IMR-90 (cell line): ENCODE measurements at regions not wholly inside any gene's neighbourhood (a gene's known extent, or its start where the extent isn't known, plus 50 kb on each side); places are given as distances from the start of the nearest gene placed in this dataset.

Source experiments
- ATAC-seq: fragments of 200-7000 bp; cut with Tn5 transposase; 2 replicates; pipeline ENCODE4 v1.9.1; 2020; ENCODE audit warnings: low read depth, mild to moderate bottlenecking, moderate library complexity
- BruUV-seq: library from RNA; stranded (reverse); fragments of 400-500 nt; replicated peaks from 2 replicates; lab custom pipeline; 2021; lab: Mats Ljungman, UMichigan
- CTCF ChIA-PET: fragments of 300-600 bp; formaldehyde crosslinking; extraction: SDS; loops from one replicate; lab custom pipeline; 2021; ENCODE audit warnings: antibody characterized with exemption; lab: Yijun Ruan, JAX
- POLR2A ChIA-PET: fragments of 300-600 bp; sonication (Branson Sonifier 250); formaldehyde crosslinking; loops from one replicate; lab custom pipeline; 2022; ENCODE audit warnings: antibody characterized with exemption; ENCODE audit not compliant: unreplicated experiment; lab: Charles Lee
- DNase-seq: peaks from one replicate; pipeline ENCODE4 v3.0.0; 2013
- H2AFZ ChIP-seq: replicated peaks from 2 replicates; pipeline ENCODE3; 2013; ENCODE audit warnings: low read length, mild to moderate bottlenecking; ENCODE audit not compliant: poor library complexity
- H2AK5ac ChIP-seq: 2 replicates; pipeline ENCODE4 v1.6.1; 2013; ENCODE audit warnings: low read depth, low read length, inconsistent platforms
- H2AK9ac ChIP-seq: replicated peaks from 2 replicates; pipeline ENCODE3; 2013; ENCODE audit warnings: mild to moderate bottlenecking, low read depth, low read length, moderate library complexity; ENCODE audit not compliant: poor library complexity
- H2BK120ac ChIP-seq: 2 replicates; pipeline ENCODE4 v1.6.1; 2013; ENCODE audit warnings: low read depth, low read length, inconsistent platforms
- H2BK15ac ChIP-seq: 3 replicates; pipeline ENCODE4 v1.6.1; 2013; ENCODE audit warnings: low read depth, low read length, inconsistent platforms
- H2BK20ac ChIP-seq: 2 replicates; pipeline ENCODE4 v1.6.1; 2013; ENCODE audit warnings: low read depth, mild to moderate bottlenecking, inconsistent platforms, low read length, moderate library complexity
- H2BK5ac ChIP-seq: 2 replicates; pipeline ENCODE4 v1.6.1; 2013; ENCODE audit warnings: mild to moderate bottlenecking, low read depth, low read length, inconsistent platforms; ENCODE audit not compliant: poor library complexity, severe bottlenecking
- H3K14ac ChIP-seq: replicated peaks from 2 replicates; pipeline ENCODE4 v1.6.1; 2013; ENCODE audit warnings: low read depth, low read length, inconsistent platforms
- H3K18ac ChIP-seq: 2 replicates; pipeline ENCODE4 v1.6.1; 2013; ENCODE audit warnings: low read depth, low read length, control low read depth
- H3K23ac ChIP-seq: 2 replicates; pipeline ENCODE4 v1.6.1; 2013; ENCODE audit warnings: low read depth, low read length, inconsistent platforms
- H3K27ac ChIP-seq: 2 replicates; pipeline ENCODE4 v1.5.1; 2013; ENCODE audit warnings: mild to moderate bottlenecking, control low read depth, low read length; ENCODE audit not compliant: insufficient read depth
- H3K27me3 ChIP-seq: 2 replicates; pipeline ENCODE4 v1.6.1; 2013; ENCODE audit warnings: low read length; ENCODE audit not compliant: control insufficient read depth, insufficient read depth
- H3K36me3 ChIP-seq: 2 replicates; pipeline ENCODE4 v1.6.1; 2013; ENCODE audit warnings: low read length, mixed read lengths; ENCODE audit not compliant: control insufficient read depth, insufficient read depth
- H3K4ac ChIP-seq: 2 replicates; pipeline ENCODE4 v1.6.1; 2013; ENCODE audit warnings: low read depth, low read length, inconsistent platforms
- H3K4me1 ChIP-seq: 2 replicates; pipeline ENCODE4 v1.6.1; 2013; ENCODE audit warnings: low read length, mixed read lengths; ENCODE audit not compliant: control insufficient read depth, insufficient read depth
- H3K4me2 ChIP-seq: 2 replicates; pipeline ENCODE4 v1.6.1; 2013; ENCODE audit warnings: low read depth, mild to moderate bottlenecking, control low read depth, low read length, moderate library complexity
- H3K4me3 ChIP-seq: 2 replicates; pipeline ENCODE4 v1.5.1; 2013; ENCODE audit warnings: low read depth, mild to moderate bottlenecking, control low read depth, low read length, moderate library complexity; ENCODE audit not compliant: insufficient read depth
- H3K56ac ChIP-seq: 2 replicates; pipeline ENCODE4 v1.6.1; 2013; ENCODE audit warnings: low read length, inconsistent platforms; ENCODE audit not compliant: insufficient read depth; ENCODE audit errors: extremely low read depth
- H3K79me1 ChIP-seq, 2 experiments: 2 replicates each; pipeline ENCODE4 v1.6.1; 2013; ENCODE audit warnings: low read length in 2 of 2, inconsistent platforms in 1 of 2, low read depth in 1 of 2
- H3K9ac ChIP-seq: 2 replicates; pipeline ENCODE4 v1.6.1; 2013; ENCODE audit warnings: low read depth, low read length, control low read depth
- H3K9me1 ChIP-seq: 2 replicates; pipeline ENCODE4 v1.6.1; 2013; ENCODE audit warnings: low read length, inconsistent platforms; ENCODE audit not compliant: insufficient read depth
- H3K9me3 ChIP-seq: 2 replicates; pipeline ENCODE4 v1.6.1; 2013; ENCODE audit warnings: low read length; ENCODE audit not compliant: control insufficient read depth, insufficient read depth
- H4K20me1 ChIP-seq: 2 replicates; pipeline ENCODE4 v1.6.1; 2013; ENCODE audit warnings: low read length, inconsistent platforms; ENCODE audit not compliant: insufficient read depth
- H4K5ac ChIP-seq: 2 replicates; pipeline ENCODE4 v1.6.1; 2013; ENCODE audit warnings: mild to moderate bottlenecking, low read depth, low read length, control low read depth
- H4K8ac ChIP-seq, 2 experiments: 2 replicates each; pipeline ENCODE4 v1.6.1; 2013; ENCODE audit warnings: low read depth in 2 of 2, low read length in 2 of 2, control low read depth in 1 of 2, inconsistent platforms in 1 of 2
- H4K91ac ChIP-seq: 2 replicates; pipeline ENCODE4 v1.6.1; 2013; ENCODE audit warnings: low read depth, low read length, inconsistent platforms; ENCODE audit not compliant: insufficient read depth
- BHLHE40 ChIP-seq: fragments of 150-350 bp; IDR thresholded peaks from 2 replicates; pipeline ENCODE4 v1.6.1; 2016; ENCODE audit warnings: mild to moderate bottlenecking, low read depth, low read length
- CEBPB ChIP-seq: IDR thresholded peaks from 2 replicates; pipeline ENCODE4 v1.6.1; 2012; ENCODE audit warnings: low read depth, low read length, improper control_type of control experiment
- CHD1 ChIP-seq: IDR thresholded peaks from 2 replicates; pipeline ENCODE4 v1.6.1; 2012; ENCODE audit warnings: low read depth, low read length, improper control_type of control experiment
- FOS ChIP-seq: fragments of 150-350 bp; IDR thresholded peaks from 2 replicates; pipeline ENCODE4 v1.6.1; 2016; ENCODE audit warnings: low read depth, low read length
- MAFK ChIP-seq: IDR thresholded peaks from 2 replicates; pipeline ENCODE4 v1.6.1; 2012; ENCODE audit warnings: low read depth, low read length, improper control_type of control experiment
- MAZ ChIP-seq: IDR thresholded peaks from 2 replicates; pipeline ENCODE4 v1.6.1; 2012; ENCODE audit warnings: low read depth, mild to moderate bottlenecking, low read length, improper control_type of control experiment, moderate library complexity, borderline replicate concordance
- MXI1 ChIP-seq: IDR thresholded peaks from 2 replicates; pipeline ENCODE4 v1.6.1; 2012; ENCODE audit warnings: low read depth, mild to moderate bottlenecking, low read length, moderate library complexity, borderline replicate concordance
- NFE2L2 ChIP-seq: fragments of 150-350 bp; IDR thresholded peaks from 2 replicates; pipeline ENCODE4 v1.6.1; 2016; ENCODE audit warnings: low read depth, mild to moderate bottlenecking, low read length
- POLR2A ChIP-seq: IDR thresholded peaks from 2 replicates; pipeline ENCODE4 v1.6.1; 2012; ENCODE audit warnings: mild to moderate bottlenecking, low read depth, low read length
- RAD21 ChIP-seq: IDR thresholded peaks from 2 replicates; pipeline ENCODE4 v1.6.1; 2012; ENCODE audit warnings: low read length, improper control_type of control experiment
- RCOR1 ChIP-seq: IDR thresholded peaks from 2 replicates; pipeline ENCODE4 v1.6.1; 2012; ENCODE audit warnings: mild to moderate bottlenecking, low read length, improper control_type of control experiment; ENCODE audit not compliant: insufficient replicate concordance
- RFX5 ChIP-seq: IDR thresholded peaks from 2 replicates; pipeline ENCODE4 v1.8.0; 2012; ENCODE audit warnings: low read depth, mild to moderate bottlenecking, low read length, moderate library complexity
- SMC3 ChIP-seq: fragments of 150-350 bp; IDR thresholded peaks from 2 replicates; pipeline ENCODE4 v1.6.1; 2016; ENCODE audit warnings: low read depth, mild to moderate bottlenecking, antibody characterized with exemption, low read length, moderate library complexity
- USF2 ChIP-seq: fragments of 150-350 bp; IDR thresholded peaks from 2 replicates; pipeline ENCODE4 v1.6.1; 2017; ENCODE audit warnings: mild to moderate bottlenecking, antibody characterized with exemption, low read length, low read depth
- WGBS, 2 experiments: methylation state at CpG; one replicate each; pipeline versions ENCODE4 v1.1.5 to v1.1.7; 2013; ENCODE audit warnings: missing lambda C conversion rate in 2 of 2; ENCODE audit not compliant: insufficient read length in 1 of 2; ENCODE audit errors: extremely low coverage in 2 of 2; 5-methylcytosine and 5-hydroxymethylcytosine counted together
- dilution Hi-C: fragments of 300-500 bp; cut with HindIII; formaldehyde crosslinking; loops from one replicate; pipeline ENCODE4 v1.14.3; 2018; ENCODE audit warnings: low sequenced_read_pairs; ENCODE audit not compliant: unreplicated experiment
- in situ Hi-C: fragments of 300-500 bp; cut with MboI; formaldehyde crosslinking; loops from 3 replicates; pipeline ENCODE4 v1.14.3; 2019; ENCODE audit warnings: low sequenced_read_pairs, inconsistent platforms, mixed read lengths
- intact Hi-C: fragments of 100-400 bp; cut with micrococcal nuclease; formaldehyde crosslinking; loops from 2 replicates; pipeline ENCODE4 v1.10.0; 2022
- TF ChIP-seq, protein P1 (sequence below): conservative IDR thresholded peaks from 2 replicates; pipeline ENCODE4 v1.5.1; 2012; ENCODE audit warnings: mild to moderate bottlenecking, low read depth, low read length, improper control_type of control experiment
- TF ChIP-seq, protein P2 (sequence below): fragments of 150-350 bp; IDR thresholded peaks from 2 replicates; pipeline ENCODE4 v1.6.1; 2016; ENCODE audit warnings: low read depth, mild to moderate bottlenecking, low read length, moderate library complexity, borderline replicate concordance

DNA sequence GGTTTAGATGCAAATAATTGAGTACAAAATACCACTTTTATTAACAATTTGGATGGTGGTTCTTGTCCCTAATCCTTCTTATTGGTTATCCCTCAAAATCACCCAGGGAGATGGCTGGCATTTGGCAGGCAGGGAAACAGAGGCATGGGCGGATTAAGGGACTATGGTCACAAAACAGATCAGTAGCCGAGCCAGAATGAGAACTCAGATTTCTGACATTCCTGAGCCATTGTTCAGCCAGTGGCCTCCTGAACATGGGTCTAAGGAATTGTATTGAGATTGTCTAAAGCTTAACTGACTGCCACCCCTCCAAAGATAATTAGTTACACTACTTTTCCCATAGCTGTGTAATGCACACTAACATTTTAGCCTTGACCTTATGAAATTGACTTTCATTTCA lies 88.4 kb downstream of the CHD9NB start:
- Histone ChIP-seq H3K56ac (no peak overlapping the region), H3K14ac (no peak overlapping the region), H3K4me2 (no peak overlapping the region), H2AK9ac (no peak overlapping the region), H2BK5ac (no peak overlapping the region), H2BK15ac (no peak overlapping the region), H2AFZ (no peak overlapping the region), H3K9me3 (no peaks in the 10 kb centered on the region), H3K27me3 (no peaks in the 10 kb centered on the region), H3K27ac (no peak overlapping the region), H3K9me1 (no peaks in the 10 kb centered on the region), H3K23ac (no peak overlapping the region), H3K4me3 (no peak overlapping the region), H3K36me3 (no peaks in the 10 kb centered on the region), H4K20me1 (no peaks in the 10 kb centered on the region), H3K18ac (no peak overlapping the region), H2AK5ac (no peak overlapping the region), H3K4ac (no peak overlapping the region), H4K91ac (no peak overlapping the region), H3K79me1 (no peaks in the 10 kb centered on the region), H4K5ac (no peak overlapping the region), H4K8ac (no peak overlapping the region), H2BK120ac (no peak overlapping the region), H3K9ac (no peak overlapping the region), H2BK20ac (no peak overlapping the region), H3K4me1 (no peaks in the 10 kb centered on the region)
- TF ChIP-seq FOS, result no peak
- TF ChIP-seq USF2, result no peak
- no peak for TF ChIP-seq BHLHE40
- TF ChIP-seq POLR2A, result no peak
- no peak for TF ChIP-seq NFE2L2
- no peak for TF ChIP-seq RCOR1
- TF ChIP-seq, protein P1, sequence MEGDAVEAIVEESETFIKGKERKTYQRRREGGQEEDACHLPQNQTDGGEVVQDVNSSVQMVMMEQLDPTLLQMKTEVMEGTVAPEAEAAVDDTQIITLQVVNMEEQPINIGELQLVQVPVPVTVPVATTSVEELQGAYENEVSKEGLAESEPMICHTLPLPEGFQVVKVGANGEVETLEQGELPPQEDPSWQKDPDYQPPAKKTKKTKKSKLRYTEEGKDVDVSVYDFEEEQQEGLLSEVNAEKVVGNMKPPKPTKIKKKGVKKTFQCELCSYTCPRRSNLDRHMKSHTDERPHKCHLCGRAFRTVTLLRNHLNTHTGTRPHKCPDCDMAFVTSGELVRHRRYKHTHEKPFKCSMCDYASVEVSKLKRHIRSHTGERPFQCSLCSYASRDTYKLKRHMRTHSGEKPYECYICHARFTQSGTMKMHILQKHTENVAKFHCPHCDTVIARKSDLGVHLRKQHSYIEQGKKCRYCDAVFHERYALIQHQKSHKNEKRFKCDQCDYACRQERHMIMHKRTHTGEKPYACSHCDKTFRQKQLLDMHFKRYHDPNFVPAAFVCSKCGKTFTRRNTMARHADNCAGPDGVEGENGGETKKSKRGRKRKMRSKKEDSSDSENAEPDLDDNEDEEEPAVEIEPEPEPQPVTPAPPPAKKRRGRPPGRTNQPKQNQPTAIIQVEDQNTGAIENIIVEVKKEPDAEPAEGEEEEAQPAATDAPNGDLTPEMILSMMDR, result no peak
- TF ChIP-seq MAZ, result no peak
- no peak for TF ChIP-seq SMC3
- TF ChIP-seq CEBPB, result no peak
- TF ChIP-seq, protein P2, sequence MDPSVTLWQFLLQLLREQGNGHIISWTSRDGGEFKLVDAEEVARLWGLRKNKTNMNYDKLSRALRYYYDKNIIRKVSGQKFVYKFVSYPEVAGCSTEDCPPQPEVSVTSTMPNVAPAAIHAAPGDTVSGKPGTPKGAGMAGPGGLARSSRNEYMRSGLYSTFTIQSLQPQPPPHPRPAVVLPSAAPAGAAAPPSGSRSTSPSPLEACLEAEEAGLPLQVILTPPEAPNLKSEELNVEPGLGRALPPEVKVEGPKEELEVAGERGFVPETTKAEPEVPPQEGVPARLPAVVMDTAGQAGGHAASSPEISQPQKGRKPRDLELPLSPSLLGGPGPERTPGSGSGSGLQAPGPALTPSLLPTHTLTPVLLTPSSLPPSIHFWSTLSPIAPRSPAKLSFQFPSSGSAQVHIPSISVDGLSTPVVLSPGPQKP, result no peak
- no peak for TF ChIP-seq RFX5
- TF ChIP-seq MXI1, result no peak
- no peak for TF ChIP-seq RAD21
- no peak for TF ChIP-seq CHD1
- TF ChIP-seq MAFK, result no peak
- no peak for ATAC-seq
- dilution Hi-C loops (no loop called here), intact Hi-C loops (no loop called here), in situ Hi-C loops (no loop called here)
- DNase-seq, result no peak
- POLR2A ChIA-PET, result no interaction called here
- BruUV-seq, result no TSS peak
- CTCF ChIA-PET, result no interaction called here
- 100% methylated on average over 1 of the region's 2 CpGs; no CpG with 5 or more reads in 1 of the 2 experiments for WGBS, 2 experiments
